Gastrocnemius medialis (tissue), 4 donors: ENCODE measurements at regions not wholly inside any gene's neighbourhood (a gene's known extent, or its start where the extent isn't known, plus 50 kb on each side); places are given as distances from the start of the nearest gene placed in this dataset.

Experiments
- POLR2A ChIP-seq, 2 donors: fragments of 450-650 bp; IDR thresholded peaks; one replicate each; pipeline ENCODE4 v1.6.1; 2017; ENCODE audit warnings: antibody characterized with exemption in 2 of 2, mild to moderate bottlenecking in 2 of 2, moderate library complexity in 2 of 2
- TF ChIP-seq, protein P1 (sequence below), 5 experiments: fragments of 450-650 bp in 3 of 5; fragments of 200-600 bp in 2 of 5; sonication (generic) in 2 of 5; IDR thresholded peaks in 4 of 5; conservative IDR thresholded peaks in 1 of 5; 1 replicate in 4 of 5; 2 replicates in 1 of 5; pipeline ENCODE4 v1.5.1; 2016 to 2019; ENCODE audit warnings: antibody characterized with exemption in 5 of 5, mild to moderate bottlenecking in 3 of 5, moderate library complexity in 3 of 5

- TF ChIP-seq, protein P1, sequence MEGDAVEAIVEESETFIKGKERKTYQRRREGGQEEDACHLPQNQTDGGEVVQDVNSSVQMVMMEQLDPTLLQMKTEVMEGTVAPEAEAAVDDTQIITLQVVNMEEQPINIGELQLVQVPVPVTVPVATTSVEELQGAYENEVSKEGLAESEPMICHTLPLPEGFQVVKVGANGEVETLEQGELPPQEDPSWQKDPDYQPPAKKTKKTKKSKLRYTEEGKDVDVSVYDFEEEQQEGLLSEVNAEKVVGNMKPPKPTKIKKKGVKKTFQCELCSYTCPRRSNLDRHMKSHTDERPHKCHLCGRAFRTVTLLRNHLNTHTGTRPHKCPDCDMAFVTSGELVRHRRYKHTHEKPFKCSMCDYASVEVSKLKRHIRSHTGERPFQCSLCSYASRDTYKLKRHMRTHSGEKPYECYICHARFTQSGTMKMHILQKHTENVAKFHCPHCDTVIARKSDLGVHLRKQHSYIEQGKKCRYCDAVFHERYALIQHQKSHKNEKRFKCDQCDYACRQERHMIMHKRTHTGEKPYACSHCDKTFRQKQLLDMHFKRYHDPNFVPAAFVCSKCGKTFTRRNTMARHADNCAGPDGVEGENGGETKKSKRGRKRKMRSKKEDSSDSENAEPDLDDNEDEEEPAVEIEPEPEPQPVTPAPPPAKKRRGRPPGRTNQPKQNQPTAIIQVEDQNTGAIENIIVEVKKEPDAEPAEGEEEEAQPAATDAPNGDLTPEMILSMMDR (IDR thresholded peaks at IDR 0.05 in 4 of 5, conservative IDR thresholded peaks at IDR 0.05 in 1 of 5): no peak
- TF ChIP-seq POLR2A (IDR thresholded peaks at IDR 0.05): no peak
These were observed 587.3 kb upstream of the UBE2E2 start for GRCh38 chr3:22615790-22616189.
